Heart left ventricle (tissue), 16 donors: ENCODE measurements at regions not wholly inside any gene's neighbourhood (a gene's known extent, or its start where the extent isn't known, plus 50 kb on each side); places are given as distances from the start of the nearest gene placed in this dataset.

Source experiments
- ATAC-seq, 4 donors: fragments of 200-7000 bp; cut with Tn5 transposase; one replicate each; pipeline ENCODE4 v1.9.1; 2020 to 2022; ENCODE audit warnings: moderate library complexity in 4 of 4, mild to moderate bottlenecking in 3 of 4, moderate number of reproducible peaks in 1 of 4
- DNase-seq, 5 donors: peaks; one replicate each; pipeline ENCODE4 v3.0.0-alpha.2; 2020
- H3K27ac ChIP-seq, 12 donors: fragments of 200-600 bp; sonication (generic) in 4 of 12; one replicate each; pipeline versions ENCODE4 v1.5.0 to v1.8.0; 2016 to 2022; ENCODE audit warnings: mild to moderate bottlenecking in 2 of 12
- H3K27me3 ChIP-seq, 9 donors: fragments of 200-600 bp; sonication (generic) in 2 of 9; one replicate each; pipeline versions ENCODE4 v1.5.1 to v1.8.0; 2016 to 2022; ENCODE audit warnings: mild to moderate bottlenecking in 3 of 9
- H3K36me3 ChIP-seq, 9 donors: fragments of 200-600 bp; sonication (generic) in 2 of 9; one replicate each; pipeline versions ENCODE4 v1.5.0 to v1.8.0; 2018 to 2022; ENCODE audit warnings: mild to moderate bottlenecking in 2 of 9
- H3K4me1 ChIP-seq, 12 donors: fragments of 200-600 bp; sonication (generic) in 4 of 12; one replicate each; pipeline versions ENCODE4 v1.5.0 to v1.8.0; 2016 to 2022; ENCODE audit warnings: mild to moderate bottlenecking in 3 of 12
- H3K4me3 ChIP-seq, 12 donors: fragments of 200-600 bp; sonication (generic) in 4 of 12; one replicate each; pipeline versions ENCODE4 v1.5.0 to v1.8.0; 2017 to 2022; ENCODE audit warnings: mild to moderate bottlenecking in 9 of 12, moderate library complexity in 4 of 12
- H3K9me3 ChIP-seq, 12 donors: fragments of 200-600 bp; sonication (generic) in 4 of 12; one replicate each; pipeline versions ENCODE4 v1.5.0 to v1.8.0; 2016 to 2022; ENCODE audit warnings: mild to moderate bottlenecking in 1 of 12
- CTCF ChIP-seq, 12 donors: fragments of 200-600 bp; sonication (generic) in 4 of 12; IDR thresholded peaks; one replicate each; pipeline versions ENCODE4 v1.5.0 to v1.8.0; 2018 to 2022; ENCODE audit warnings: antibody characterized with exemption in 12 of 12, mild to moderate bottlenecking in 5 of 12
- POLR2A ChIP-seq, 2 donors: fragments of 450-650 bp; IDR thresholded peaks; one replicate each; pipeline ENCODE4 v1.6.1; 2017; ENCODE audit warnings: antibody characterized with exemption in 2 of 2, mild to moderate bottlenecking in 2 of 2, moderate library complexity in 2 of 2
- WGBS, 4 donors: extraction: QIAGEN DNeasy Blood & Tissue Kit in 2 of 4; methylation state at CpG; one replicate each; pipeline versions ENCODE4 v1.1.5 to v1.1.7; 2013 to 2018; 5-methylcytosine and 5-hydroxymethylcytosine counted together
- intact Hi-C, 10 donors: fragments of 100-400 bp; cut with DNase I; formaldehyde crosslinking; loops; one replicate each; pipeline versions ENCODE4 v1.11.1 to v1.14.2; 2022
- donor health status: ischemic (EF 13 %, LVEDD 7.1; RV severe dilation, severe dysfunction).
- donor health status: healthy with polysubstance abuse.
- donor health status: DM: no; HTN: yes; CAD: no.
- donor health status: DM: no; HTN: no; CAD: no.
- donor health status: ischemic (EF 25% LVEDD 6.9; RV normal size, moderate dysfunction).
- donor health status: ischemic (EF 25% LVEDD 5.7; RV mildly dilated, moderate dysfunction).
- donor health status: healthy.
- donor health status: DM: yes; HTN: yes; CAD: no.
- donor health status: ischemic (EF 35%, LVEDD 5.7; RV mildly dilated, moderate dysfunction).
- donor health status: nonischemic (EF 11% LVEDD 7.7; RV severe dilation, severe dysfunction).
- donor health status: DM: yes; HTN: yes; CAD: no.
- donor health status: PGD.
- donor health status: ischemic (EF 29% LVEDD 5.4; RV normal size, mild dysfunction).
- donor health status: nonischemic (EF 23%, LVEDD 6.1; RV moderate dilation, normal function).

- no peak overlapping the region for H3K4me3 ChIP-seq
- H3K9me3 ChIP-seq: no peaks in the 10 kb centered on the region
- no peaks in the 10 kb centered on the region for H3K27me3 ChIP-seq
- intact Hi-C loops: no loop called here
- ATAC-seq: peak in 1 of 4 donors; percentile 45
- peaks cover 0 to under 1% (median 0%) of the 10 kb centered on the region in 12 donors for H3K4me1 ChIP-seq
- DNase-seq: no peak
- no peak overlapping the region for H3K27ac ChIP-seq
- no peaks in the 10 kb centered on the region for H3K36me3 ChIP-seq
- 62 to 79% (median 74%) methylated on average over 3 of the region's 3 CpGs for WGBS, 4 donors
- TF ChIP-seq POLR2A (IDR thresholded peaks at IDR 0.05): no peak
- no peak for TF ChIP-seq CTCF (IDR thresholded peaks at IDR 0.05)
These were observed 355.9 kb downstream of the BCOR start for GRCh38 chrX:39741904-39742303.

- TF ChIP-seq POLR2A (IDR thresholded peaks at IDR 0.05) (no peak), CTCF (IDR thresholded peaks at IDR 0.05) (no peak)
- WGBS, 4 donors: 77 to 96% (median 90%) methylated on average over 2 of the region's 2 CpGs
- no peak overlapping the region for H3K27ac ChIP-seq
- H3K9me3 ChIP-seq: no peaks in the 10 kb centered on the region
- peaks cover 0 to 4% (median 0%) of the 10 kb centered on the region in 9 donors for H3K27me3 ChIP-seq
- peaks cover 0 to 16% (median 1%) of the 10 kb centered on the region in 12 donors for H3K4me1 ChIP-seq
- no peak for ATAC-seq
- intact Hi-C loops: no loop called here
- H3K4me3 ChIP-seq: no peak overlapping the region
- no peaks in the 10 kb centered on the region for H3K36me3 ChIP-seq
- DNase-seq: no peak
These were observed 351.9 kb downstream of the BCOR start for GRCh38 chrX:39745818-39746217.

GRCh38 chrX:39749135-39749534 is 348.6 kb downstream of the BCOR start:
- DNase-seq (no peak), ATAC-seq (peak in 3 of 4 donors; percentile 47 to 72 (median 54))
- Histone ChIP-seq H3K4me3 (no peak overlapping the region), H3K36me3 (no peaks in the 10 kb centered on the region), H3K9me3 (no peaks in the 10 kb centered on the region), H3K4me1 (peaks cover 0 to 17% (median 1%) of the 10 kb centered on the region in 12 donors), H3K27ac (no peak overlapping the region), H3K27me3 (peaks cover 0 to 4% (median 0%) of the 10 kb centered on the region in 9 donors)
- 63 to 70% (median 66%) methylated on average over 5 of the region's 5 CpGs for WGBS, 4 donors
- TF ChIP-seq CTCF (IDR thresholded peaks at IDR 0.05) (no peak), POLR2A (IDR thresholded peaks at IDR 0.05) (no peak)
- intact Hi-C loops: no loop called here

GRCh38 chrX:39749728-39750127 is 348.0 kb downstream of the BCOR start:
- Histone ChIP-seq H3K36me3 (no peaks in the 10 kb centered on the region), H3K27ac (no peak overlapping the region), H3K4me1 (peaks cover 0 to 17% (median 1%) of the 10 kb centered on the region in 12 donors), H3K9me3 (no peaks in the 10 kb centered on the region), H3K4me3 (no peak overlapping the region), H3K27me3 (peaks cover 0 to 4% (median 0%) of the 10 kb centered on the region in 9 donors)
- no peak for ATAC-seq
- WGBS, 4 donors: 58 to 83% (median 72%) methylated on average over 5 of the region's 5 CpGs
- intact Hi-C loops: no loop called here
- no peak for DNase-seq
- no peak for TF ChIP-seq POLR2A (IDR thresholded peaks at IDR 0.05)
- TF ChIP-seq CTCF (IDR thresholded peaks at IDR 0.05): no peak
